Adrenal gland (tissue), 9 donors: ENCODE measurements at regions not wholly inside any gene's neighbourhood (a gene's known extent, or its start where the extent isn't known, plus 50 kb on each side); places are given as distances from the start of the nearest gene placed in this dataset.

ENCODE experiments used
- DNase-seq, 7 donors: peaks; one replicate each; pipeline ENCODE4 v3.0.0-alpha.2; 2019 to 2020
- H3K27ac ChIP-seq, 5 donors: fragments of 200-600 bp; sonication (generic) in 4 of 5; 1 replicate in 3 of 5; 2 replicates in 2 of 5; pipeline versions ENCODE4 v1.5.1 to v1.8.0; 2016 to 2020; ENCODE audit warnings: mild to moderate bottlenecking in 1 of 5
- H3K27me3 ChIP-seq: fragments of 200-600 bp; 2 replicates; pipeline ENCODE4 v1.8.0; 2021
- H3K36me3 ChIP-seq, 2 donors: fragments of 200-600 bp; replicated peaks in 1 of 2; 1 replicate in 1 of 2; 2 replicates in 1 of 2; pipeline versions ENCODE4 v1.5.1 to v1.8.0; 2018 to 2022
- H3K4me1 ChIP-seq, 2 donors: fragments of 200-600 bp; replicated peaks in 1 of 2; 1 replicate in 1 of 2; 2 replicates in 1 of 2; pipeline versions ENCODE4 v1.5.1 to v1.8.0; 2018 to 2021
- H3K4me3 ChIP-seq, 4 donors: fragments of 200-600 bp; sonication (generic) in 3 of 4; one replicate each; pipeline ENCODE4 v1.5.1; 2016 to 2018
- H3K9me3 ChIP-seq, 3 donors: fragments of 200-600 bp; sonication (generic) in 1 of 3; replicated peaks in 1 of 3; 1 replicate in 2 of 3; 2 replicates in 1 of 3; pipeline versions ENCODE4 v1.5.1 to v1.8.0; 2016 to 2021
- POLR2A ChIP-seq, 2 donors: fragments of 450-650 bp; IDR thresholded peaks; one replicate each; pipeline ENCODE4 v1.6.1; 2017; ENCODE audit warnings: antibody characterized with exemption in 2 of 2, mild to moderate bottlenecking in 2 of 2, moderate library complexity in 1 of 2
- WGBS, 4 donors: extraction: QIAGEN DNeasy Blood & Tissue Kit in 2 of 4; methylation state at CpG; one replicate each; pipeline versions ENCODE4 v1.1.5 to v1.1.7; 2013 to 2017; 5-methylcytosine and 5-hydroxymethylcytosine counted together
- intact Hi-C, 2 donors: fragments of 100-400 bp; cut with DNase I; formaldehyde crosslinking; loops; one replicate each; pipeline versions ENCODE4 v1.14.1 to v1.15.0; 2022 to 2023
- TF ChIP-seq, protein P1 (sequence below), 6 experiments: fragments of 450-650 bp in 4 of 6; fragments of 200-600 bp in 2 of 6; sonication (generic) in 1 of 6; IDR thresholded peaks; 1 replicate in 5 of 6; 2 replicates in 1 of 6; pipeline versions ENCODE4 v1.5.1 to v1.8.0; 2016 to 2021; ENCODE audit warnings: antibody characterized with exemption in 6 of 6, mild to moderate bottlenecking in 2 of 6, moderate library complexity in 1 of 6
- donor health status: healthy with polysubstance abuse.
- donor health status: Bipolar disorder and iron deficiency.
- donor health status: DM: yes; HTN: yes; CAD: no.
- donor health status: DM: no; HTN: no; CAD: no.
- donor health status: DM: no; HTN: no; CAD: no.

GRCh38 chrX:69321789-69322188 is 156.5 kb upstream of the PJA1 start:
- Histone ChIP-seq H3K9me3 (no peaks in the 10 kb centered on the region), H3K4me3 (no peak overlapping the region), H3K27me3 (peaks cover 22% of the 10 kb centered on the region), H3K27ac (no peak overlapping the region), H3K36me3 (no peaks in the 10 kb centered on the region), H3K4me1 (no peaks in the 10 kb centered on the region)
- intact Hi-C loops, result no loop called here
- WGBS, 4 donors, result 64 to 74% (median 64%) methylated on average over 3 of the region's 3 CpGs; no CpG with 5 or more reads in 1 of the 4 donors
- no peak for DNase-seq
- TF ChIP-seq, protein P1, sequence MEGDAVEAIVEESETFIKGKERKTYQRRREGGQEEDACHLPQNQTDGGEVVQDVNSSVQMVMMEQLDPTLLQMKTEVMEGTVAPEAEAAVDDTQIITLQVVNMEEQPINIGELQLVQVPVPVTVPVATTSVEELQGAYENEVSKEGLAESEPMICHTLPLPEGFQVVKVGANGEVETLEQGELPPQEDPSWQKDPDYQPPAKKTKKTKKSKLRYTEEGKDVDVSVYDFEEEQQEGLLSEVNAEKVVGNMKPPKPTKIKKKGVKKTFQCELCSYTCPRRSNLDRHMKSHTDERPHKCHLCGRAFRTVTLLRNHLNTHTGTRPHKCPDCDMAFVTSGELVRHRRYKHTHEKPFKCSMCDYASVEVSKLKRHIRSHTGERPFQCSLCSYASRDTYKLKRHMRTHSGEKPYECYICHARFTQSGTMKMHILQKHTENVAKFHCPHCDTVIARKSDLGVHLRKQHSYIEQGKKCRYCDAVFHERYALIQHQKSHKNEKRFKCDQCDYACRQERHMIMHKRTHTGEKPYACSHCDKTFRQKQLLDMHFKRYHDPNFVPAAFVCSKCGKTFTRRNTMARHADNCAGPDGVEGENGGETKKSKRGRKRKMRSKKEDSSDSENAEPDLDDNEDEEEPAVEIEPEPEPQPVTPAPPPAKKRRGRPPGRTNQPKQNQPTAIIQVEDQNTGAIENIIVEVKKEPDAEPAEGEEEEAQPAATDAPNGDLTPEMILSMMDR (IDR thresholded peaks at IDR 0.05), result no peak
- TF ChIP-seq POLR2A (IDR thresholded peaks at IDR 0.05), result no peak

- WGBS, 4 donors, result 64 to 85% (median 83%) methylated on average over 5 of the region's 5 CpGs
- Histone ChIP-seq H3K27me3 (peaks cover 22% of the 10 kb centered on the region), H3K4me3 (no peak overlapping the region), H3K36me3 (no peaks in the 10 kb centered on the region), H3K27ac (no peak overlapping the region), H3K4me1 (no peaks in the 10 kb centered on the region), H3K9me3 (no peaks in the 10 kb centered on the region)
- intact Hi-C loops, result no loop called here
- DNase-seq, result no peak
- TF ChIP-seq POLR2A (IDR thresholded peaks at IDR 0.05), result no peak
- TF ChIP-seq, protein P1 (IDR thresholded peaks at IDR 0.05), result no peak
Observed at GRCh38 chrX:69321006-69321655, 155.9 kb upstream of the PJA1 start.

- WGBS, 4 donors, result 25 to 80% (median 60%) methylated on average over 1 of the region's 1 CpG
- intact Hi-C loops, result no loop called here
- no peaks in the 10 kb centered on the region for H3K4me1 ChIP-seq
- H3K27ac ChIP-seq, result no peak overlapping the region
- H3K36me3 ChIP-seq, result no peaks in the 10 kb centered on the region
- H3K4me3 ChIP-seq, result no peak overlapping the region
- H3K9me3 ChIP-seq, result no peaks in the 10 kb centered on the region
- no peak for DNase-seq
- H3K27me3 ChIP-seq, result peaks cover 22% of the 10 kb centered on the region
- TF ChIP-seq POLR2A (IDR thresholded peaks at IDR 0.05), result no peak
- TF ChIP-seq, protein P1 (IDR thresholded peaks at IDR 0.05), result no peak
Observed at GRCh38 chrX:69320116-69320515, 154.9 kb upstream of the PJA1 start.

- Histone ChIP-seq H3K27me3 (peaks cover 22% of the 10 kb centered on the region), H3K27ac (no peak overlapping the region), H3K36me3 (no peaks in the 10 kb centered on the region), H3K9me3 (no peaks in the 10 kb centered on the region), H3K4me1 (no peaks in the 10 kb centered on the region), H3K4me3 (no peak overlapping the region)
- intact Hi-C loops, result no loop called here
- no peak for DNase-seq
- no peak for TF ChIP-seq POLR2A (IDR thresholded peaks at IDR 0.05)
- TF ChIP-seq, protein P1 (IDR thresholded peaks at IDR 0.05), result no peak
- 76 to 90% (median 87%) methylated on average over 7 of the region's 7 CpGs; no CpG with 5 or more reads in 1 of the 4 donors for WGBS, 4 donors
Observed at GRCh38 chrX:69319376-69319775, 154.1 kb upstream of the PJA1 start.
